Prostate gland (tissue), 2 donors: ENCODE measurements at regions not wholly inside any gene's neighbourhood (a gene's known extent, or its start where the extent isn't known, plus 50 kb on each side); places are given as distances from the start of the nearest gene placed in this dataset.

Source experiments
- POLR2A ChIP-seq: fragments of 450-650 bp; IDR thresholded peaks from one replicate; pipeline ENCODE4 v1.6.1; 2016; ENCODE audit warnings: antibody characterized with exemption, mild to moderate bottlenecking
- POLR2AphosphoS5 ChIP-seq: sonication (generic); formaldehyde crosslinking; IDR thresholded peaks from one replicate; pipeline ENCODE4 v1.6.1; 2017; ENCODE audit warnings: antibody characterized with exemption
- TF ChIP-seq, protein P1 (sequence below), 4 experiments: fragments of 200-600 bp in 2 of 4; fragments of 450-650 bp in 2 of 4; sonication (generic) in 2 of 4; IDR thresholded peaks; 1 replicate in 3 of 4; 2 replicates in 1 of 4; pipeline ENCODE4 v1.5.1; 2016 to 2019; ENCODE audit warnings: antibody characterized with exemption in 4 of 4, mild to moderate bottlenecking in 2 of 4, moderate library complexity in 2 of 4

GRCh38 chr14:26233118-26233517 is 364.7 kb downstream of the NOVA1 start:
- TF ChIP-seq, protein P1, sequence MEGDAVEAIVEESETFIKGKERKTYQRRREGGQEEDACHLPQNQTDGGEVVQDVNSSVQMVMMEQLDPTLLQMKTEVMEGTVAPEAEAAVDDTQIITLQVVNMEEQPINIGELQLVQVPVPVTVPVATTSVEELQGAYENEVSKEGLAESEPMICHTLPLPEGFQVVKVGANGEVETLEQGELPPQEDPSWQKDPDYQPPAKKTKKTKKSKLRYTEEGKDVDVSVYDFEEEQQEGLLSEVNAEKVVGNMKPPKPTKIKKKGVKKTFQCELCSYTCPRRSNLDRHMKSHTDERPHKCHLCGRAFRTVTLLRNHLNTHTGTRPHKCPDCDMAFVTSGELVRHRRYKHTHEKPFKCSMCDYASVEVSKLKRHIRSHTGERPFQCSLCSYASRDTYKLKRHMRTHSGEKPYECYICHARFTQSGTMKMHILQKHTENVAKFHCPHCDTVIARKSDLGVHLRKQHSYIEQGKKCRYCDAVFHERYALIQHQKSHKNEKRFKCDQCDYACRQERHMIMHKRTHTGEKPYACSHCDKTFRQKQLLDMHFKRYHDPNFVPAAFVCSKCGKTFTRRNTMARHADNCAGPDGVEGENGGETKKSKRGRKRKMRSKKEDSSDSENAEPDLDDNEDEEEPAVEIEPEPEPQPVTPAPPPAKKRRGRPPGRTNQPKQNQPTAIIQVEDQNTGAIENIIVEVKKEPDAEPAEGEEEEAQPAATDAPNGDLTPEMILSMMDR (IDR thresholded peaks at IDR 0.05): no peak
- TF ChIP-seq POLR2AphosphoS5: no peak
- no peak for TF ChIP-seq POLR2A
